NCI-H1417 treated with DMSO at 0.1 percent for 48 hours (cell line): ENCODE measurements at regions not wholly inside any gene's neighbourhood (a gene's known extent, or its start where the extent isn't known, plus 50 kb on each side); places are given as distances from the start of the nearest gene placed in this dataset.

ENCODE experiments used
- DNase-seq: peaks from one replicate; lab custom pipeline; 2025; lab: John Stamatoyannopoulos, UW

DNA sequence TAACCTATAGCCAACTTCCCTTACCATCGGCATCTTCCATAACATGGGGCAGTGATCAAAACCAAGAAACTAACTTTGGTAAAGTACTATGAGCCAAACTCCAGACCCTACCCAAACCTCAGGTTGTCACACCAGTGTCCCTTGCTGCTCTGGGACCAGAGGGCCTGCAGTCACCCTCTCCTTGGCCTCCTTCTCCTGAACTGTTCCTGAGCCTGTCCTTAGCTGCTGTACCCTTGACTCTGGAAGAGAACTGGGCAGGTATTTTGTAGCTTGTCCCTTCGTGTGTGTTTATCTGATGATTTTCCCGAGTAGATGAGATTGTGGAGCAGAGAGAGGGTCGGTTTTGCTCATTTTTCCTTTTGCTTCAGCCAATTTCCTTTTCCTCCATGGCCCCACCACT is 240.4 kb downstream of the SYK start:
- no peak for DNase-seq

GRCh38 chr9:91042541-91042940 is 240.9 kb downstream of the SYK start:
- no peak for DNase-seq

- DNase-seq, result no peak
Observed at GRCh38 chr9:91043056-91043810, 241.6 kb downstream of the SYK start.

DNA sequence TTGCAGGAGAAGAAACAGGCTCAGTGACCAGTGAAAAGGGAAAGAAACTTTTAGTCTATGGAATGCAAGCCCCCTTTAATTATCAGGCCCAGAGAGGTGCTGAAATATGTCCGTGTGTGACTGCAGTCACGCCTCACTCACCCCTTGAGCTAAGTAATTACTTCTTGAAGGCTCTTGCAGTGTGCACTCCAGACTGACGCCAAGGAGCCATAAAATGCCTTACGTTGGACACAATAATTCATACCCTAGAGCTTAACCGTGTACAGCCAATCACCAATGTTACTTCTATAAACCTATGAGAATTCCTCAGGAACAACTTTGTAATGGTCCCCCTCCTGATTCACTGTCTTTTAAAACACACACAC is 242.2 kb downstream of the SYK start:
- no peak for DNase-seq

GRCh38 chr9:91044354-91044753 is 242.7 kb downstream of the SYK start:
- DNase-seq, result no peak

- no peak for DNase-seq
Observed at GRCh38 chr9:91045041-91045440, 243.4 kb downstream of the SYK start.

DNA sequence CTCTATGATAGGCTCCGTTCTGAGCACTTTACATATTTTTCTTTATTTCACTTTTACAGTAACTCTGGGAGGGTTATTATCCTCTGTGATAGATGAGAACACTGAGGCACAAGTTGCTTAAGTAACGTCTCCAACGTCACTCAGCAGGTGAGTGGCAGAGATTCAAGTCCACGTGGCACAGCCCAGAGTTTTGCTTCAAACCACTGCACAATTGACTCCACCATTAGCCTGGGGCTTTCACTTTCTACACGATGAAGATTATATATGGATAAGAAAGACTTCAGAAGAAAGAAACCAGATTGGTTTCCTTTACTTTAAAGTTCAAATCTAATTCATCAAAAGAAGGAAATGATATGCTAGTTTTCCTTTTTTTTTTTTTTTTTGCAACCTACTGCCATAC is 245.9 kb downstream of the SYK start:
- no peak for DNase-seq

- DNase-seq, result no peak
Observed at GRCh38 chr9:91047993-91048607, 246.5 kb downstream of the SYK start.

DNA sequence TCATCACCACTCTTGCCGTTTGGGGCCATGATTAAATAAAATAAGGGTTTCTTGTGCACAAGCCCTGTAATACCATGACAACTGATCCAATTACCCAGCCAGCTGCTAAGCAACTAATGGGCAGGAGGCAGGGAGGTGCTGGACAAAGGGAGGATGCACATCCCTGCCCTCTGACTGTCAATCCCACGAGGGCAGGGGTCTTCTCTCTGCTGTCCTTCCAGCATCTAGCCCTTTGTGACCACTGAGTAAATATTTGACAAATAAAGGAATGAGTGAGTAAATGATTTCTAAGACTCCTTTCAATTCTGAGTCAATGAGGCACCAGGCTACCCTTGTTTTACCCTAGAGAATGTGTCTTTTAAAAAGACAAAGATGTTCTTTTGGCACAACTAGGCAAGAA is 247.1 kb downstream of the SYK start:
- no peak for DNase-seq

DNA sequence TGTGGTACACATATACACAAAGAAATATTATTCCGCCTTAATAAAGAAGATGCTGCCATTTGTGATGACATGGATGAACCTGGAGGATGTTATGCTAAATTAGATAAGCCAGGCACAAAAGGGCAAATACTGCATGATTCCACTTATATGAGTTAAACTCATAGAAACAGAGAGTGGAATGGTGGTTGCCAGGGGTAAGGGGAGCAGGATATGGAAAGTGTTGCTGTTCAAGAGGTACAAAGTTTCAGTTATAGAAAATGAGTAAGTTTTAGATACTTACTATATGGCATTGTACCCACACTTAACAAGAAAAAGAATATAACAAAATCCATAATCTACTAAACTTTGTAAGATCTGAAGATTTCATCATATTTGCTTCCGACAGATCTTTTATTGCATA is 252.2 kb downstream of the SYK start:
- no peak for DNase-seq

- no peak for DNase-seq
Observed at GRCh38 chr9:91055845-91056244, 254.2 kb downstream of the SYK start.

GRCh38 chr9:91056486-91056885 is 254.9 kb downstream of the SYK start:
- no peak for DNase-seq

- no peak for DNase-seq
Observed at GRCh38 chr9:91056917-91057316, 255.3 kb downstream of the SYK start.

DNA sequence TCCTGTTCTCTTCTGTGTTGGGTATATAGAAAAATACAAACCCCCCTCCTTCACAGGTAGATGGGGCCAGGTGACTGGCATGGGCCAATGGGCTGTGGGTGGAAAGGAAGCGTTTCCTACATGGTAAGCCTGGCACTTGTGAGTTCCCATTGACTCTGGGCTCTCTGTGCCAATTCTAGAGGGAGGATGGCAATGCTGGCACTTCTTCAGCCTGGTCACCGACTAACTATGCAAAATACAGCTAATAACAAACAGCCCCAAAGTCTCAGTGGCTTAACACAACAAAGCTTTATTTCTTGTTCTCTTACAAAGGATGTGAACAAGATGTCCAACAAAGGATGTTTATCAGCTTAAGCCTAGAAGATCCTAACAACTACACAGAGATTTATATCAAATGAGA is 258.1 kb downstream of the SYK start:
- DNase-seq, result no peak

- DNase-seq, result no peak
Observed at GRCh38 chr9:91060520-91061343, 259.1 kb downstream of the SYK start.

DNA sequence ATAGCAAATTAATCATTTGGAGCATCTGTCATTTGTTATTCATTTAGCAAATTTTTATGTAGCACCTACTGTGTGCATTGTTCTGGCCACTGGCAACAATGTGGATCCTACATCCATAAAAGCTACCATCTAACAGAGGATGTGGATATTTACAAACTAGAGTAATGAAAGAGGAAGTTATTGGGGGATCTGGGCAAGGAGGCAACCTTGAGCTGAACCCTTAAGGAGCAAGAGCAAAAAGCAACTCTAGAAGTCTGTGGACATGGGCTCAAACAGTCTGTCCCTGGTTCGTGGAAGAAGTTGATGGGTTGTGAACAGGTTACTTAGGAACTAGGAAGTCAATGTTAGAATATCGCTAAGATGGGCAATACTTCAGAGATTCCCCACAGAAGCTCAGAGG is 259.9 kb downstream of the SYK start:
- no peak for DNase-seq

DNA sequence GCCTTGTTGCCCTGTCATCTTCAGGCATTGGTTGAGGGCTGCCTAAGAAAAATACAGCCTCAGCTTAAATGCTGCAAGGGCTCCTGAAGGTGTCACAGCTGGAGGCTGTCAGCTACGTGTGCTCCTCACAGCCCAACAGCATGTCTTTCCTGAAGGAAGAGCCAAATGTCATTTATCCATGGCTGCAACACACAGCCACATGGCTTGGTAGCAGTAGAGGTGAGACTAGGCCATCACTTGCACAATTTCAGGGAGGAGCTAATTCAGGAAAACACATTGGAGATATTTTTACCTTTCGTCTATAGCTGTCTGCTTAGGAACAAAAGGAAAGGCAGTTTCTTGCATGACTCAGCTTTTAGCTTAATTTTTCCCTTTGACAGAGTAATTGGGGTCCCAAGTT is 260.7 kb downstream of the SYK start:
- no peak for DNase-seq

GRCh38 chr9:91063471-91063870 is 261.9 kb downstream of the SYK start:
- DNase-seq, result no peak

DNA sequence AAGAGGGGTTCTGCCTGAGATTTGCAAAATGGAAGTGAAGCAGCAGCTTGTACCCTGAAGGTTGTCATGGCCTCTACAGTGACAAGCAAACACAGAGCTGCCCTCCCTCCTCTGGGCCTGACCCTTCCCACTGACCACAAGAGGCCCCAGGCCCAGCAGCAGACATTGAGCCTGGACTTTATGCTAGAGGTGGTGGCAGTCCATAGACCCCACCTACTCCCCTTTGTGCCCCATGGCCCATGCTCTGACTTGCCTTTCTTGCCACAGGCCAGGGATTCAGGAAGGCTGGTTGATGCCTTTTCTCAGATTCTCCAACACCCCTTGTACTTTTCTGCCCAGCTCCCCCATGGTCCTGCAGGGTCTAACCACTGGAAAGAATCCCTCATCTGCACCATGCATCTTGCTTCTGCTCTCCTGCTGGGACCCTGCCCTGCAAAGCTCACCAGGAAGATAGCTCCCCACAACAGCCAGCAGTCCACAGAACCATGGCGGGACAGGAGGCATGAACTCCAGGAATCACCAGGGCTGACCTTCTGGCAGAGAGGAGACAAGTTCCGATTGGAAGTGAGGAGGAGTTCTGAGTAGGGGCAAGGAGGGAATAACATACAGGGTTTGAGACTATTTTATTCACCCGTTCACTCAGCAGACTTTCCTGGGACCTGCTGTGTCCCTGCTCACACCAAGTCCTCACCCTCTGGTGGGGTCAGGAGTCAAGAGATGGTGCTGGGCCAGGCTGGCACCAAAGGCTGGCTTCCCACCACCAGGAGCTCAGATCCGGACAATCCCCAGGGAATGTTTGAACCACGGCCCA is 263.8 kb downstream of the SYK start:
- no peak for DNase-seq

DNA sequence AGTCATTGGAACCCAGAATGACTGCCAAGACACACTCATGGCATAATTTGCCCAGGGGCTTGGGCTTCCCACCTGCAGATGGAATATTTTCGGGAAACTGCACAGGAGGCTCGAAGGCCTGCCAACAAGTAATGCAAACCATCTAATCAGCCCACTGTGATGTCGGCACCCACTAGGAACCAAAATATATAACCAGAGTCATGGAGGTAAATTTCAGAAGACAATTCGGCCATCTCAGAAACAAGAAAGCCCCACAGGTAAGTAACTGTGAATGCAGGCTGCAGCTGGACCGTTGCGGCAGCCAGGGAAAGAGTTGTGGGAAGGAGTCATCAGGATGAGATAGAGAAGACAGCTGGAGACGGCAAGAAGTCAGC is 264.4 kb downstream of the SYK start:
- DNase-seq, result no peak

DNA sequence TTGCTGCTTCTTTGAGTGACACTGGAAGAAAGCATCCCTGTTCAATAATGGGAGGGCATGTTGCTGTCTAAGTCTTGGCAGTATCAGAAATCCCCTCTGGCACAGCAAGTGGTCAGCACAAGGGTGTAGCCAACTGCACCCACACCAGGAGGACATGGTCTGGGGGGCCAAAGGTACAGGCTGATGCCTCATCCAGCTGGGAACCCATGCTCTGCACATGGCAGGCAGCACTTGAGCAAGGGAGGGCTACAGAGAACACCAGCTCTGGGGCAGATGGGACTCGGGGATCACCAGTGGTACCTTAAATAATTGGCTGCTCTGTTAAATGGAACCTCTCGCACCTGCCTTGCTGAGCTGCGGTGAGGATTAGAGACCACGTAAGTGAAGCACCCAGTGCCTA is 265.2 kb downstream of the SYK start:
- DNase-seq, result no peak

GRCh38 chr9:91067306-91067860 is 265.8 kb downstream of the SYK start:
- no peak for DNase-seq
